ENCODE measurements at regions not wholly inside any gene's neighbourhood (a gene's known extent, or its start where the extent isn't known, plus 50 kb on each side); places are given as distances from the start of the nearest gene placed in this dataset.

DNA sequence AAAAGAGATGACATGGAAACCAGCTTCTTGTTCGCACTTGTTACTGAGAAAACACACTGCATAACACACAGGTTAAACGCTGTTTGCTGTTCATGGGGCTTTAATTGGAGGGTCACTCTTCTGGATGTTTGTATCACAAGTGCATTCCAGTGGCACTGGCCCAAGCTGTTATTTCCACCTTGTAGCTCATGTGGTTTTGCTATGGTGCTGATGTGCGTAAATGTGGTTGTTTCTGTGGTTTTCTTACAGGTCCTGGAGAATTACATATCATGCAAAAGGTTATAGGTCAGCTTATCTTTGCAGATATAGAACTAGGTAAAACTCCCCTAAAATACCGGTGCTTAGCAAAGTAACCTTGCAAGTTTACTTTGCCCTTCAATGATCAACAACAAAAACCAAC is 89.3 kb upstream of the AHI1 start:
- no peak for TF ChIP-seq ZFX (IDR thresholded peaks at IDR 0.05; ENCODE audit: borderline replicate concordance)
- TF ChIP-seq, protein P1, sequence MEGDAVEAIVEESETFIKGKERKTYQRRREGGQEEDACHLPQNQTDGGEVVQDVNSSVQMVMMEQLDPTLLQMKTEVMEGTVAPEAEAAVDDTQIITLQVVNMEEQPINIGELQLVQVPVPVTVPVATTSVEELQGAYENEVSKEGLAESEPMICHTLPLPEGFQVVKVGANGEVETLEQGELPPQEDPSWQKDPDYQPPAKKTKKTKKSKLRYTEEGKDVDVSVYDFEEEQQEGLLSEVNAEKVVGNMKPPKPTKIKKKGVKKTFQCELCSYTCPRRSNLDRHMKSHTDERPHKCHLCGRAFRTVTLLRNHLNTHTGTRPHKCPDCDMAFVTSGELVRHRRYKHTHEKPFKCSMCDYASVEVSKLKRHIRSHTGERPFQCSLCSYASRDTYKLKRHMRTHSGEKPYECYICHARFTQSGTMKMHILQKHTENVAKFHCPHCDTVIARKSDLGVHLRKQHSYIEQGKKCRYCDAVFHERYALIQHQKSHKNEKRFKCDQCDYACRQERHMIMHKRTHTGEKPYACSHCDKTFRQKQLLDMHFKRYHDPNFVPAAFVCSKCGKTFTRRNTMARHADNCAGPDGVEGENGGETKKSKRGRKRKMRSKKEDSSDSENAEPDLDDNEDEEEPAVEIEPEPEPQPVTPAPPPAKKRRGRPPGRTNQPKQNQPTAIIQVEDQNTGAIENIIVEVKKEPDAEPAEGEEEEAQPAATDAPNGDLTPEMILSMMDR (IDR thresholded peaks at IDR 0.05) = no peak
- H3K27ac ChIP-seq = peak overlapping the region; percentile 18; the same call in 1 of the 2 replicates

DNA sequence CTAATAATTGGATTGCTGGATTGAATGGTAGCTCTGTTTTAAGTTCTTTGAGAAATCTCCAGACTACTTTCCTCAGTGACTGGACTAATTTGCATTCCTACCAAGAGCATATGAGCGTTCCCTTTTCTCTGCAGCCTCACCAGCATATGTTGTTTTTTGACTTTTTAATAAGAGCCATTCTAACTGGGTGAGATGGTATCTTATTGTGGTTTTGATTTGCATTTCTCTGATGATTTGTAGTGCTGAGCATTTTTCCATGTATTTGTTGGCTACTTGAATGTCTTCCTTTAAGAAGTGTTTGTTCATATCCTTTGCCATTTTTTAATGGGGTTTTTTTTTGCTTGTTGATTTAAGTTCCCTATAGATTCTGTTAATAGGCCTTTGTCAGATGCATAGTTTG is 94.7 kb upstream of the AHI1 start:
- TF ChIP-seq ZFX (IDR thresholded peaks at IDR 0.05; ENCODE audit: borderline replicate concordance) = no peak
- TF ChIP-seq, protein P1 (IDR thresholded peaks at IDR 0.05) = no peak

DNA sequence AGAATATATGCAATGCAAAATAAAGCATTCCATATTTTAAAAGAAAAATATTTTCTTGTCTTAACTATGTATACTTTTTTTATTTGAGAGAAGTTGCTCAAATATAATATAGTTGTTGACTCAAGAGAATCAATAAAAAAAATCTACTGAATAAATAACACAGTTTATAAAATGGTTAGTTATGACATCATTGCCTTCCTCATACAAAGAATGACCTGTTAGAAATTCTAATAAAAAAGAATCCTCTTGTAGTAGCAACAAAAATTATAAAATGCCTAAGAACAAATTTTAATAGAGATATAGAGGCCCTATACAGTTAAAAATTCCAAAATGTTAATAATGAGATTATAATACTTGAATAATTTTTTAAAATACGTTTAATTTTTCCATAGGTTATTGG is 96.5 kb upstream of the AHI1 start:
- TF ChIP-seq, protein P1 (IDR thresholded peaks at IDR 0.05) = no peak
- no peak for TF ChIP-seq ZFX (IDR thresholded peaks at IDR 0.05; ENCODE audit: borderline replicate concordance)
- peak overlapping the region; percentile 37; the same call in 1 of the 2 replicates for H3K27ac ChIP-seq

More for the DNA sequence above, 94.7 kb upstream of the AHI1 start:
- H3K27ac ChIP-seq = no peak overlapping the region

DNA sequence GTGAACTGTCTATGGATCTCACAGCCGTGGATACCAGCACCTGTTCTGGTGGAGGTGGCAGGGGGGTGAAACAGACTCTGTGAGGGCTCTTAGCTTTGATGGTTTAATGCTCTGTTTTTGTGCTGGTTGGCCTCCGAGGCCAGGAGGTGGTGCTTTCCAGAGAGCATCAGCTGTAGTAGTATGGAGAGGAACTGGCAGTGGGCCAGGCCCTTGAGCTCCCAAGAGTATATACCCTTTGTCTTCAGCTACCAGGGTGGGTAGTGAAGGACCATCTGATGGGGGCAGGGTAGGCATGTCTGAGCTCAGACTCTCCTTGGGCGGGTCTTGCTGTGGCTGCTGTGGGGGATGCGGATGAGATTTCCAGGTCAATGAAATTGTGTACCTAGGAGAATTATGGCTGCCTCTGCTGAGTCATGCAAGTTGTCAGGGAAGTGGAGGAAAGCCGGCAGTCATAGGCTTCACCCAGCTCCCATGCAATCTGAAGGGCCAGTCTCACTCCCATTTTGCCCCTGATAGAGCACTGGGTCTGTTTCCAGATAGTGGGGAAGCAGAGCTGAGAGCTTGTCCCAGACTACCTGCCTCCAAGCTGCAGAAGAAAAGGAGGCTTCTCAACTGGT is 102.7 kb upstream of the AHI1 start:
- H3K27ac ChIP-seq = no peak overlapping the region
- TF ChIP-seq, protein P1 (IDR thresholded peaks at IDR 0.05) = no peak
- TF ChIP-seq ZFX (IDR thresholded peaks at IDR 0.05; ENCODE audit: borderline replicate concordance) = no peak

DNA sequence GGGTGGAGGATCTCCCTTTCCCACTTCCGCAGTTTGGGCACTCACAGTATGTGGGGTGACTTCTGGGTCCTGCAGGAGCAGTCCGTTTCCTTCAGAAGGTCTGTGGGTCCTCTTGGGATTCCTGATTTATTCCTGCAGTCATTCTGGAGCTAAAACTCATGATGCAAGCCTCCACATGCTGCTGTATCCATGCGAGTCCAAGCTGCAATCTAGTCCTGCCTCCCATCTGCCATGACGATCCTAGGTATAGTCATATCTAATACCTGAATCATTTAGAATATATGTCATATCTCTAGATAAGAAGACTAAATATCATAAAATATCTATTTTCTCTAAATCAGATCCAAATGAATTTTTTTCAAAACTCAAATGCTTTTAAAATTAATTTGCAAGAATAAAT is 103.4 kb upstream of the AHI1 start:
- H3K27ac ChIP-seq = no peak overlapping the region
- no peak for TF ChIP-seq ZFX (IDR thresholded peaks at IDR 0.05; ENCODE audit: borderline replicate concordance)
- TF ChIP-seq, protein P1 (IDR thresholded peaks at IDR 0.05) = no peak

DNA sequence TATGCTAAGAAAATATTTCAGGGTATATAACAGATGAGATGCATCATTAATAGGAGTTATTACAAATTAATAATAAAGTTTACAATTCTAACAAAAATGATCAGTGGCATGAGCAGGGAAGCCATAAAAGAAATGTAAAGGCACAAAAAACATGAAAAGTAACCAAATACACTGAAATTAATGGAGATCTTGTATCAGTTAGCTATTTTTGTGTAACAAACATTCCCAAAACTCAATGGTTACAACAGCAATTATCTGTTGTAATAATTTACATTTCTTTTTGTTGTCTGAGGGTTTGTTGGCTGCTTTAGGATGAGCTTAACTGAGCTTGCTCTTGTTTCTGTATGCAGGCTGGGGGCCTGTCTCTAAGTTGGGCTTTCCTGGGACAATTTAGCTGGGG is 104.3 kb upstream of the AHI1 start:
- H3K27ac ChIP-seq = no peak overlapping the region
- TF ChIP-seq, protein P1 (IDR thresholded peaks at IDR 0.05) = no peak
- TF ChIP-seq ZFX (IDR thresholded peaks at IDR 0.05; ENCODE audit: borderline replicate concordance) = no peak

DNA sequence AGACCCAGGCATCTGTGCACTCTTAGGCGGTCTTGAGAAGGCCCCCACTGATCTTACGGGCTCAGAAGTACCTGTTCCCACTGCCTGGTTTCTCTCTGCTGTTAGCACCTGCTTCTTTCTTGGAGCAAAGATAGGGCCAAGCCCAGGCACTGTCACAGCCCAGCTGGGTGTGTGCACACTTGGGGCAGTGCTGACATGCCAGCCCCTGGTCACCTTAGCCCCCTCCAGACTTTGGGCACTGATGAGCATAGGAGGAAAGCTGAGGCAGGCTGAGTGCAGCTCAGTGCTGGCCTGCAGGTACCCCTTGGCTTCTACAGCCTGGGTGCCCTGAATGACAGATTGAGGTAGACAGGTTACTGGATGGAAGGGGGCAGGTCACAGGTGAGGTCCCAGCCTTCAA is 105.7 kb upstream of the AHI1 start:
- no peak for TF ChIP-seq ZFX (IDR thresholded peaks at IDR 0.05; ENCODE audit: borderline replicate concordance)
- TF ChIP-seq, protein P1 (IDR thresholded peaks at IDR 0.05) = no peak
- no peak overlapping the region for H3K27ac ChIP-seq

All from 22Rv1 (cell line).